ENCODE measurements at regions not wholly inside any gene's neighbourhood (a gene's known extent, or its start where the extent isn't known, plus 50 kb on each side); places are given as distances from the start of the nearest gene placed in this dataset.

DNA sequence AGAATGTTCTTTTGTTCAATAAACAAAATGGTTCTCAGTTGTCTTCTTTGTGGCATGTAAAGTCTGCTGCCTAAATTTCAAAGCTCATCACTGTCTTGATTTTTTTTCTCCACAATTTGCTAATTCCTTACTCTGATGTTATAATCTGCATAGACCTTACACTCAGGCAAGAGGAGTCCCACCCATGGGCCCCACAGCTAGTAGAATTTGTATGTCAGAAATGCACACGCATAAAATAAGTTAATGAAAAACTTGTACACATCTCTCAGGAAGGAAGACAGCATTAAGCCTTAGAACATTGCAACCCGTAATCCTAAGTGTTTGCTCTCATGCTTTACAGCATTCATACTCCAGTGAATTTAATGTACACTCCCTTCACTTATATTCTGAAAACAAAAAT, 280.8 kb downstream of the ATXN7L3B start:
- no peak overlapping the region for H3K4me3 ChIP-seq (ENCODE audit: low read depth in 2 of 2, low read length in 2 of 2)
- no TSS peak for BruUV-seq (replicated peaks)
- POLR2A ChIA-PET, result no interaction called here
- ATAC-seq (no peak), DNase-seq (ENCODE audit: low read depth, low spot score) (no peak)
- in situ Hi-C loops (cut with HindIII; ENCODE audit: low pct_unique_long_range_greater_than_20kb, low sequenced_read_pairs) (no loop called here), intact Hi-C loops (cut with micrococcal nuclease; ENCODE audit: unreplicated experiment) (no loop called here)
- H3K4me1 ChIP-seq (ENCODE audit: control insufficient read depth, insufficient read depth, low read length), result no peaks in the 10 kb centered on the region
- no peaks in the 10 kb centered on the region for H3K9me3 ChIP-seq (ENCODE audit: control insufficient read depth, insufficient read depth, low read depth, low read length)
- CTCF ChIA-PET, result no interaction called here
- no peak overlapping the region for H3K27ac ChIP-seq (ENCODE audit: low read length)
- no peaks in the 10 kb centered on the region for H3K27me3 ChIP-seq (ENCODE audit: control insufficient read depth, insufficient read depth, low read length)
- TF ChIP-seq, protein P1, sequence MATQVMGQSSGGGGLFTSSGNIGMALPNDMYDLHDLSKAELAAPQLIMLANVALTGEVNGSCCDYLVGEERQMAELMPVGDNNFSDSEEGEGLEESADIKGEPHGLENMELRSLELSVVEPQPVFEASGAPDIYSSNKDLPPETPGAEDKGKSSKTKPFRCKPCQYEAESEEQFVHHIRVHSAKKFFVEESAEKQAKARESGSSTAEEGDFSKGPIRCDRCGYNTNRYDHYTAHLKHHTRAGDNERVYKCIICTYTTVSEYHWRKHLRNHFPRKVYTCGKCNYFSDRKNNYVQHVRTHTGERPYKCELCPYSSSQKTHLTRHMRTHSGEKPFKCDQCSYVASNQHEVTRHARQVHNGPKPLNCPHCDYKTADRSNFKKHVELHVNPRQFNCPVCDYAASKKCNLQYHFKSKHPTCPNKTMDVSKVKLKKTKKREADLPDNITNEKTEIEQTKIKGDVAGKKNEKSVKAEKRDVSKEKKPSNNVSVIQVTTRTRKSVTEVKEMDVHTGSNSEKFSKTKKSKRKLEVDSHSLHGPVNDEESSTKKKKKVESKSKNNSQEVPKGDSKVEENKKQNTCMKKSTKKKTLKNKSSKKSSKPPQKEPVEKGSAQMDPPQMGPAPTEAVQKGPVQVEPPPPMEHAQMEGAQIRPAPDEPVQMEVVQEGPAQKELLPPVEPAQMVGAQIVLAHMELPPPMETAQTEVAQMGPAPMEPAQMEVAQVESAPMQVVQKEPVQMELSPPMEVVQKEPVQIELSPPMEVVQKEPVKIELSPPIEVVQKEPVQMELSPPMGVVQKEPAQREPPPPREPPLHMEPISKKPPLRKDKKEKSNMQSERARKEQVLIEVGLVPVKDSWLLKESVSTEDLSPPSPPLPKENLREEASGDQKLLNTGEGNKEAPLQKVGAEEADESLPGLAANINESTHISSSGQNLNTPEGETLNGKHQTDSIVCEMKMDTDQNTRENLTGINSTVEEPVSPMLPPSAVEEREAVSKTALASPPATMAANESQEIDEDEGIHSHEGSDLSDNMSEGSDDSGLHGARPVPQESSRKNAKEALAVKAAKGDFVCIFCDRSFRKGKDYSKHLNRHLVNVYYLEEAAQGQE (IDR thresholded peaks at IDR 0.05; ENCODE audit: insufficient read depth in 1 of 2, low read depth in 2 of 2, low read length in 1 of 2), result no peak
- TF ChIP-seq POLR2AphosphoS5 (IDR thresholded peaks at IDR 0.05; ENCODE audit: low read depth, low read length) (no peak), TCF7L2 (IDR thresholded peaks at IDR 0.05; ENCODE audit: low read depth, low read length) (no peak), SIN3A (IDR thresholded peaks at IDR 0.05; ENCODE audit: borderline replicate concordance, insufficient read depth, low read depth, low read length) (no peak)
- TF ChIP-seq, protein P2, sequence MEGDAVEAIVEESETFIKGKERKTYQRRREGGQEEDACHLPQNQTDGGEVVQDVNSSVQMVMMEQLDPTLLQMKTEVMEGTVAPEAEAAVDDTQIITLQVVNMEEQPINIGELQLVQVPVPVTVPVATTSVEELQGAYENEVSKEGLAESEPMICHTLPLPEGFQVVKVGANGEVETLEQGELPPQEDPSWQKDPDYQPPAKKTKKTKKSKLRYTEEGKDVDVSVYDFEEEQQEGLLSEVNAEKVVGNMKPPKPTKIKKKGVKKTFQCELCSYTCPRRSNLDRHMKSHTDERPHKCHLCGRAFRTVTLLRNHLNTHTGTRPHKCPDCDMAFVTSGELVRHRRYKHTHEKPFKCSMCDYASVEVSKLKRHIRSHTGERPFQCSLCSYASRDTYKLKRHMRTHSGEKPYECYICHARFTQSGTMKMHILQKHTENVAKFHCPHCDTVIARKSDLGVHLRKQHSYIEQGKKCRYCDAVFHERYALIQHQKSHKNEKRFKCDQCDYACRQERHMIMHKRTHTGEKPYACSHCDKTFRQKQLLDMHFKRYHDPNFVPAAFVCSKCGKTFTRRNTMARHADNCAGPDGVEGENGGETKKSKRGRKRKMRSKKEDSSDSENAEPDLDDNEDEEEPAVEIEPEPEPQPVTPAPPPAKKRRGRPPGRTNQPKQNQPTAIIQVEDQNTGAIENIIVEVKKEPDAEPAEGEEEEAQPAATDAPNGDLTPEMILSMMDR (IDR thresholded peaks at IDR 0.05), result no peak
- no peaks in the 10 kb centered on the region for H3K36me3 ChIP-seq (ENCODE audit: control insufficient read depth, insufficient read depth, low read length)

DNA sequence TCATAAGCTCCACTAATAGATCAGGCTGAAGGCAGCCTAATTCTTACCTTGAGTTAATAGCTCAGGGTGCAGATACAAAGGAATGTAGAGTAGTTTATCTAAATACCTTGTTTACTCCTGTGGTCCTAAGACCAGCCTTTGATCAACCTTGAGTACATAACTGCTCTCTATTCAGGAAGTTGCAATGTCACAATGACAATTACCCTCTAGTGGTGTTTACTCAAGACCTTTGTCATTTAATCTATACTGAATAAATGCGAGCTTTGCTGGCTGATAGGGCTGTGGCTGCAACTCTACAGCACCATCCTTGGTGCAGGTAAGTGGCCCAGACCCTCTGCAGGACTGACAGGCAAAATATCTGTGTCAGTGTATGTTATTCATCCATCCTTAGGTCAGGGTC, 282.7 kb downstream of the ATXN7L3B start:
- no peak for DNase-seq (ENCODE audit: low read depth, low spot score)
- Histone ChIP-seq H3K4me3 (ENCODE audit: low read depth in 2 of 2, low read length in 2 of 2) (no peak overlapping the region), H3K27ac (ENCODE audit: low read length) (no peak overlapping the region), H3K9me3 (ENCODE audit: control insufficient read depth, insufficient read depth, low read depth, low read length) (no peaks in the 10 kb centered on the region), H3K36me3 (ENCODE audit: control insufficient read depth, insufficient read depth, low read length) (no peaks in the 10 kb centered on the region), H3K27me3 (ENCODE audit: control insufficient read depth, insufficient read depth, low read length) (no peaks in the 10 kb centered on the region), H3K4me1 (ENCODE audit: control insufficient read depth, insufficient read depth, low read length) (no peaks in the 10 kb centered on the region)
- ChIA-PET CTCF (no interaction called here), POLR2A (no interaction called here)
- intact Hi-C loops (cut with micrococcal nuclease; ENCODE audit: unreplicated experiment), result no loop called here
- no TSS peak for BruUV-seq (replicated peaks)
- no peak for ATAC-seq
- in situ Hi-C loops (cut with HindIII; ENCODE audit: low pct_unique_long_range_greater_than_20kb, low sequenced_read_pairs), result no loop called here
- TF ChIP-seq, protein P1 (IDR thresholded peaks at IDR 0.05; ENCODE audit: insufficient read depth in 1 of 2, low read depth in 2 of 2, low read length in 1 of 2), result no peak
